OCI-LY1 (cell line): ENCODE measurements at regions not wholly inside any gene's neighbourhood (a gene's known extent, or its start where the extent isn't known, plus 50 kb on each side); places are given as distances from the start of the nearest gene placed in this dataset.

ENCODE experiments used
- H2AFZ ChIP-seq: fragments of 200-600 bp; sonication (generic), shearing (Covaris generic); 2 replicates; pipeline ENCODE4 v1.6.0; 2014; ENCODE audit warnings: antibody characterized with exemption, mild to moderate bottlenecking, low read length
- H3F3A ChIP-seq: fragments of 200-600 bp; sonication (generic), shearing (Covaris generic); 2 replicates; pipeline ENCODE4 v1.6.0; 2014; ENCODE audit warnings: mild to moderate bottlenecking, antibody characterized with exemption, low read length, moderate library complexity; ENCODE audit not compliant: insufficient read depth
- H3K27ac ChIP-seq: fragments of 200-600 bp; sonication (generic); 2 replicates; pipeline ENCODE4 v1.5.1; 2014; ENCODE audit warnings: low read length, mixed run types, mild to moderate bottlenecking, low read depth; ENCODE audit not compliant: poor library complexity, severe bottlenecking
- H3K27me3 ChIP-seq: fragments of 200-600 bp; sonication (generic); 2 replicates; pipeline ENCODE4 v1.6.0; 2014; ENCODE audit warnings: antibody characterized with exemption, mild to moderate bottlenecking, low read length, moderate library complexity; ENCODE audit not compliant: insufficient read depth
- H3K36me3 ChIP-seq: fragments of 200-600 bp; sonication (generic); 2 replicates; pipeline ENCODE4 v1.6.1; 2014; ENCODE audit warnings: mild to moderate bottlenecking, antibody characterized with exemption, low read length, moderate library complexity, mixed read lengths; ENCODE audit not compliant: insufficient read depth
- H3K4me1 ChIP-seq: fragments of 200-600 bp; sonication (generic); 2 replicates; pipeline ENCODE4 v1.5.1; 2014; ENCODE audit warnings: mild to moderate bottlenecking, low read length, moderate library complexity; ENCODE audit not compliant: insufficient read depth, severe bottlenecking
- H3K4me2 ChIP-seq: fragments of 200-600 bp; sonication (generic), shearing (Covaris generic); 2 replicates; pipeline ENCODE4 v1.6.1; 2014; ENCODE audit warnings: low read length
- H3K4me3 ChIP-seq: fragments of 200-600 bp; sonication (generic); 2 replicates; pipeline ENCODE4 v1.5.1; 2014; ENCODE audit warnings: low read length, low read depth, mild to moderate bottlenecking, mixed read lengths; ENCODE audit not compliant: poor library complexity, severe bottlenecking
- H3K79me2 ChIP-seq: fragments of 200-600 bp; shearing (Covaris generic); 2 replicates; pipeline ENCODE4 v1.6.1; 2016; ENCODE audit warnings: mixed run types, low read length, mixed read lengths; ENCODE audit not compliant: insufficient read depth
- H3K9ac ChIP-seq: fragments of 200-600 bp; sonication (generic), shearing (Covaris generic); 2 replicates; pipeline ENCODE4 v1.6.1; 2014; ENCODE audit warnings: mild to moderate bottlenecking, low read length, mixed read lengths
- H3K9me2 ChIP-seq: fragments of 200-600 bp; sonication (generic), shearing (Covaris generic); 2 replicates; pipeline ENCODE4 v1.6.1; 2014; ENCODE audit warnings: low read depth, mild to moderate bottlenecking, low read length, mixed read lengths
- H3K9me3 ChIP-seq: fragments of 200-600 bp; shearing (Covaris generic); 2 replicates; pipeline ENCODE4 v1.6.1; 2014; ENCODE audit warnings: low read length, mixed read lengths
- H4K20me1 ChIP-seq: fragments of 200-600 bp; sonication (generic), shearing (Covaris generic); 2 replicates; pipeline ENCODE4 v1.6.0; 2016; ENCODE audit warnings: mild to moderate bottlenecking, low read length; ENCODE audit not compliant: insufficient read depth
- EZH2 ChIP-seq: fragments of 200-600 bp; sonication (generic), shearing (Covaris generic); IDR thresholded peaks from 2 replicates; pipeline ENCODE4 v1.8.0; 2017; ENCODE audit warnings: borderline replicate concordance, mixed run types, mild to moderate bottlenecking, antibody characterized with exemption, low read length, moderate library complexity, mixed read lengths
- TF ChIP-seq, protein P1 (sequence below): fragments of 200-600 bp; sonication (generic), shearing (Covaris generic); IDR thresholded peaks from 2 replicates; pipeline ENCODE4 v1.5.1; 2017; ENCODE audit warnings: mild to moderate bottlenecking, antibody characterized with exemption, low read length, moderate library complexity, mixed read lengths

DNA sequence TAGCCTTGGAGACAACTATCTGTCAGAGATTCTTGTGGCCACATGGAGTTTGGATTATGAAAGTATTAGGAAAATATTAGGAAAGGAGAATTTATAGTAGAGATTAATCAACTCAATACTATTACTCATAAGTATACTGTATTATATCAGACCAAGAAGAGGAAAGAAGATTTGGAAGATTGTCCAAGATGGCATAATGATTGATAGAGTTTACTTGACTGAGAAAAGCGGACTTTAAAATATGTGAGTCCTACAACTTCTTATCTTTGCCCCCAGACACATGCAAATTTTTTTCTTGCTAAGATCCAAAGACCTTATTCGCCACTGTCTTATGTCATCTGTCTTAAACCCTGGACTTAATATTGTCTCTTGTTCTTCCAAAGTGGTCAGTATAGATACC lies 54.8 kb upstream of the SHISA3 start:
- no peak overlapping the region for H3K27ac ChIP-seq
- no peaks in the 10 kb centered on the region for H3K79me2 ChIP-seq
- no peak overlapping the region for H2AFZ ChIP-seq
- H3K9me3 ChIP-seq = no peaks in the 10 kb centered on the region
- H3K27me3 ChIP-seq = no peaks in the 10 kb centered on the region
- no peak overlapping the region for H3K4me2 ChIP-seq
- H3K9me2 ChIP-seq = no peaks in the 10 kb centered on the region
- TF ChIP-seq, protein P1, sequence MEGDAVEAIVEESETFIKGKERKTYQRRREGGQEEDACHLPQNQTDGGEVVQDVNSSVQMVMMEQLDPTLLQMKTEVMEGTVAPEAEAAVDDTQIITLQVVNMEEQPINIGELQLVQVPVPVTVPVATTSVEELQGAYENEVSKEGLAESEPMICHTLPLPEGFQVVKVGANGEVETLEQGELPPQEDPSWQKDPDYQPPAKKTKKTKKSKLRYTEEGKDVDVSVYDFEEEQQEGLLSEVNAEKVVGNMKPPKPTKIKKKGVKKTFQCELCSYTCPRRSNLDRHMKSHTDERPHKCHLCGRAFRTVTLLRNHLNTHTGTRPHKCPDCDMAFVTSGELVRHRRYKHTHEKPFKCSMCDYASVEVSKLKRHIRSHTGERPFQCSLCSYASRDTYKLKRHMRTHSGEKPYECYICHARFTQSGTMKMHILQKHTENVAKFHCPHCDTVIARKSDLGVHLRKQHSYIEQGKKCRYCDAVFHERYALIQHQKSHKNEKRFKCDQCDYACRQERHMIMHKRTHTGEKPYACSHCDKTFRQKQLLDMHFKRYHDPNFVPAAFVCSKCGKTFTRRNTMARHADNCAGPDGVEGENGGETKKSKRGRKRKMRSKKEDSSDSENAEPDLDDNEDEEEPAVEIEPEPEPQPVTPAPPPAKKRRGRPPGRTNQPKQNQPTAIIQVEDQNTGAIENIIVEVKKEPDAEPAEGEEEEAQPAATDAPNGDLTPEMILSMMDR = no peak
- TF ChIP-seq EZH2 = no peak
- no peaks in the 10 kb centered on the region for H4K20me1 ChIP-seq
- no peaks in the 10 kb centered on the region for H3F3A ChIP-seq
- H3K4me1 ChIP-seq = no peaks in the 10 kb centered on the region
- no peaks in the 10 kb centered on the region for H3K36me3 ChIP-seq
- no peak overlapping the region for H3K4me3 ChIP-seq
- no peak overlapping the region for H3K9ac ChIP-seq

DNA sequence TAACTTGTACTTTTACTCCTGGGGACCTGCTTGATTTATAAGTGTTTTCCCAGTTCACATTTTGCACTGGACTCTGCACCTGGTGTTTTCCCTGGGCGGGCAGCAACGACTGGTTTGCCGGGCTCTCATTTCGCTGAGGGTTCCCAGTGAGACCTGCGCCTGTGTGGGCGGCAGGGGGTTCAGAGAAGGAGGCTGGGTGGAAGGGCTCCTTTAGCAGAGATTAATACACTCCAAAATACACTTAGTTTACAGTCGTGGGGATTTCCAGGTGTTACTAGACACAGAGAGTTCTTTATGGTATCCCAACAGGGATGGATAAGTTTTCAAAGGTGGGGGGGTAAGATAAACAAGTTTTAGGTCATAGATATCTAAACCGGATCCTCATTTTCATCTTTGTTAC lies 53.0 kb upstream of the SHISA3 start:
- no peak overlapping the region for H3K4me2 ChIP-seq

DNA sequence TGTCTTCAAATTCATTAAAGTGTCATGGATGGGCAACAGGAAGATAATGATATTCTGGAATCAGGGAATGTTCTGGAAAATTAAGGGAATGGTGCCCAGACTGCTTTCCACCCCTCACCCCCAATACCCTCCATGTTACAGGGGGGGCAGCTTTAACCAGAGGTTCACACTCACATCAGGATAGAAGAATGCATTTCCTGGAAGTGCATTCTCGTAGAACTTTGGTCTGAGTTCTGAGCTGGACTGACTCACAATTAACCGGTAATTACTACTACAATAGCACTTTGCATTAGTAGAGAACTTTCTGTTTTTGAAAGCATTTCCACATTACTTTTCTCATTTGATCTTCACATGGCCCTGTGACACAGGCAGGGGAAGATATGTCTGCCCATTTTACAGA lies 52.5 kb upstream of the SHISA3 start:
- no peaks in the 10 kb centered on the region for H3K4me1 ChIP-seq
- H3F3A ChIP-seq = no peaks in the 10 kb centered on the region
- H3K4me3 ChIP-seq = no peak overlapping the region
- H3K4me2 ChIP-seq = no peak overlapping the region
- no peaks in the 10 kb centered on the region for H3K9me3 ChIP-seq
- no peak overlapping the region for H3K27ac ChIP-seq
- H2AFZ ChIP-seq = no peak overlapping the region
- no peak overlapping the region for H3K9ac ChIP-seq
- no peaks in the 10 kb centered on the region for H3K27me3 ChIP-seq
- H3K9me2 ChIP-seq = no peaks in the 10 kb centered on the region
- no peaks in the 10 kb centered on the region for H3K36me3 ChIP-seq
- H4K20me1 ChIP-seq = no peaks in the 10 kb centered on the region
- TF ChIP-seq, protein P1 = no peak
- no peak for TF ChIP-seq EZH2
- H3K79me2 ChIP-seq = no peaks in the 10 kb centered on the region

More for the DNA sequence above, 53.0 kb upstream of the SHISA3 start:
- Histone ChIP-seq H3K36me3 (no peaks in the 10 kb centered on the region), H3F3A (no peaks in the 10 kb centered on the region), H3K9me3 (no peaks in the 10 kb centered on the region), H3K79me2 (no peaks in the 10 kb centered on the region), H3K4me1 (no peaks in the 10 kb centered on the region), H2AFZ (no peak overlapping the region), H3K27me3 (no peaks in the 10 kb centered on the region), H3K9me2 (no peaks in the 10 kb centered on the region), H4K20me1 (no peaks in the 10 kb centered on the region), H3K9ac (no peak overlapping the region), H3K27ac (no peak overlapping the region), H3K4me3 (no peak overlapping the region)
- TF ChIP-seq EZH2 = no peak
- TF ChIP-seq, protein P1 = no peak
